BLaER1 treated with 17β-estradiol and CSF1 and Interleukin-3, amounts not matched to agents 10 nM and 100 nM (cell line): ENCODE measurements at regions not wholly inside any gene's neighbourhood (a gene's known extent, or its start where the extent isn't known, plus 50 kb on each side); places are given as distances from the start of the nearest gene placed in this dataset.
A peak's percentile ranks its signal among the peaks of the same experiment; 100 is the strongest.

Experiments used
- H3K27ac ChIP-seq, 11 experiments: shearing (Covaris generic); formaldehyde crosslinking; 2 replicates each; pipeline ENCODE4 v1.8.1; 2022
- H3K27me3 ChIP-seq, 11 experiments: shearing (Covaris generic); formaldehyde crosslinking; 2 replicates each; pipeline ENCODE4 v1.8.1; 2022
- H3K36me3 ChIP-seq, 11 experiments: shearing (Covaris generic); formaldehyde crosslinking; 2 replicates each; pipeline ENCODE4 v1.8.1; 2022
- H3K4me1 ChIP-seq, 10 experiments: shearing (Covaris generic); formaldehyde crosslinking; 2 replicates each; pipeline ENCODE4 v1.8.1; 2022
- H3K4me2 ChIP-seq, 11 experiments: shearing (Covaris generic); formaldehyde crosslinking; 2 replicates each; pipeline ENCODE4 v1.8.1; 2022
- H3K4me3 ChIP-seq, 10 experiments: shearing (Covaris generic); formaldehyde crosslinking; 2 replicates each; pipeline ENCODE4 v1.8.1; 2022
- H3K9ac ChIP-seq, 11 experiments: shearing (Covaris generic); formaldehyde crosslinking; 2 replicates each; pipeline ENCODE4 v1.8.1; 2022
- H3K9me3 ChIP-seq, 11 experiments: shearing (Covaris generic); formaldehyde crosslinking; replicated peaks in 1 of 11; 2 replicates each; pipeline ENCODE4 v1.8.1; 2022
- H4K20me1 ChIP-seq, 11 experiments: shearing (Covaris generic); formaldehyde crosslinking; 2 replicates each; pipeline ENCODE4 v1.8.1; 2022
- Cebpa-rat ChIP-seq, 11 experiments: shearing (Covaris generic); IDR thresholded peaks; 2 replicates each; pipeline ENCODE4 v1.8.1; 2022

GRCh38 chr3:127037971-127038446 is 55.1 kb downstream of the PLXNA1 start:
- Histone ChIP-seq H3K4me3 (no peak overlapping the region), H3K27ac (no peak overlapping the region), H3K9ac (no peak overlapping the region), H3K4me1 (peaks cover 9 to 18% (median 14%) of the 10 kb centered on the region in 10 experiments; a peak in 18 of 20 replicates), H4K20me1 (peaks cover 0 to 83% (median 7%) of the 10 kb centered on the region in 11 experiments; a peak in 10 of 22 replicates), H3K36me3 (peaks cover 0 to 17% (median 0%) of the 10 kb centered on the region in 11 experiments; a peak in 2 of 22 replicates), H3K4me2 (peak overlapping the region in 2 of 11 experiments; percentile 10 to 28; a peak in 1 of 22 replicates), H3K9me3 (no peaks in the 10 kb centered on the region), H3K27me3 (peaks cover 0 to 17% (median 0%) of the 10 kb centered on the region in 11 experiments; a peak in 3 of 22 replicates)
- TF ChIP-seq Cebpa-rat (IDR thresholded peaks at IDR 0.05) = no peak

DNA sequence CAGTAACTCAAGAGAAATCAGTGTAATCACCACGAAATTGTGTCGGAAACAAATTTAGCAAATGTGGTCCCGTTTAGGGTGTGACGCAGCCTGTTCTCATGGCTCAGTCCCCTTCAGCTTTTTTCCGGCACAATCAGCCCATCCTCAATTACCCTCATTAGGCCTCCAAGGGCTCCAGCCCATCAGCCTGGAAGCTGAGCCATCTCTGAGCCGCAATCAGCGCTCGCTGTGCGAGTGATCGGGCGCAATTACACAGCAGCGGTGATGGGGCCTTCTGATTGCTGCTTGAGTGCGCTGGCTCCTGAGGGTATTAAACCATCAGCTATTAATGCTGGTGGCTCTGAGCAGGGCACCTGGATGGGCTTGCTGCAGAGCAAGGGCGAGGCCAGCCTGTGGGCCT is 55.6 kb downstream of the PLXNA1 start:
- Histone ChIP-seq H3K27me3 (peaks cover 0 to 20% (median 0%) of the 10 kb centered on the region in 11 experiments; a peak in 3 of 22 replicates), H3K9ac (no peak overlapping the region), H3K4me3 (no peak overlapping the region)

DNA sequence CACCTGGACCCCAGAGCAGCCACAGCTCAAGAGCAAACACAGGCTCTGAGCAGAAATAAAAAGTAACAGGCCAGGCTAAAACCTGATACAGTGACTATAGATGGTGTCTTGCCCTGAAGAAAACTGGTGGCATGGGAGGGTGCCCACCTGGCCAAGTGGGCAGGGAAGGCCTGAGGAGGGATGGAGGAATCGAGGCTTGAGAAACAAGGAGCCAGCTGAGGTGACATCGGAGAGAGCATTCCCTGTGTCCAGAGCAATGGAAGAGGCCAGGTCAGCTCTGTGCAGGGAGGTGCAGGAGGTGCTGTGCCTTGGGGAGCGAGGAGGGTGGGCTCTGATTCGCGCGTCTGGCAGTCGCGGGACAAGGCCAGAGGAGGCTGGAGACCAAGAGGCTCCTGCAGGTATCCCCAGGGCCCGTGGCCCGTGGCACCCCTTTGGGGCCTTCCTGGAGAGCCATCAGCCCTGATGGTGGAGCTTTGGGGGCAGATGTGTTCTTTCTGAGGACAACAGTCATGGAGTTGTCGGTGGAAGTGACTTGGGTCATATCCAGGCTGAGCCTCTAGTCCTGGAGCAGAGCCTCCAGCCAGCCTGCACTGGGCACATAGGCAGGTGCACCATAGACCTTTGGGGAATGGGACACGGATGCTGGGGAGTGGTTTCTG is 56.1 kb downstream of the PLXNA1 start:
- Histone ChIP-seq H3K36me3 (peaks cover 0 to 7% (median 0%) of the 10 kb centered on the region in 11 experiments; a peak in 2 of 22 replicates), H3K4me2 (no peak overlapping the region), H3K27me3 (peaks cover 0 to 21% (median 0%) of the 10 kb centered on the region in 11 experiments; a peak in 3 of 22 replicates), H3K4me3 (no peak overlapping the region), H3K9ac (no peak overlapping the region), H4K20me1 (peaks cover 0 to 73% (median 7%) of the 10 kb centered on the region in 11 experiments; a peak in 11 of 22 replicates), H3K27ac (no peak overlapping the region), H3K9me3 (no peaks in the 10 kb centered on the region), H3K4me1 (peaks cover 9 to 15% (median 13%) of the 10 kb centered on the region in 10 experiments; a peak in 18 of 20 replicates)
- TF ChIP-seq Cebpa-rat (IDR thresholded peaks at IDR 0.05) = no peak

More for the DNA sequence above, 55.6 kb downstream of the PLXNA1 start:
- peaks cover 0 to 79% (median 7%) of the 10 kb centered on the region in 11 experiments; a peak in 10 of 22 replicates for H4K20me1 ChIP-seq
- peaks cover 9 to 15% (median 13%) of the 10 kb centered on the region in 10 experiments; a peak in 18 of 20 replicates for H3K4me1 ChIP-seq
- peaks cover 0 to 13% (median 0%) of the 10 kb centered on the region in 11 experiments; a peak in 2 of 22 replicates for H3K36me3 ChIP-seq
- H3K4me2 ChIP-seq = no peak overlapping the region
- H3K27ac ChIP-seq = no peak overlapping the region
- no peak for TF ChIP-seq Cebpa-rat (IDR thresholded peaks at IDR 0.05)
- no peaks in the 10 kb centered on the region for H3K9me3 ChIP-seq

DNA sequence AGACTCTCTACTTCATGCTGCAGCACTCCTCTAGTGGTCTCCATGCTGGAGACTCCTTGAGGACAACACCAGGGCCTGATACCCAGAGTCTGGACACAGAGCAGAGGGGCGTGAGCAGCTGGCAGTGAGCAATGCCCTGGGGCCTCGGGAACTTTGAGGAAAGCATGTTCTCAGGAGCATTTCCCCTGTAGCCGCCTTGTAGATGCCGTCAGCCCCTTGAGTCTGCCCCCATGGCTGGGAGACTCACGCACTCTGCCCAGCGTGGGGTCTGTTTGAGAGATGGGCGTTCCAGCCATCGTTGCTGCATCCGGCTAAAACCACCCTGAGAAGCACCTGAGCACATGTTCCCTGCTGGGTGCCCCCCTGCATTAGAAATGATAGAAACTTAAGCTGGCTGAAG is 56.8 kb downstream of the PLXNA1 start:
- Histone ChIP-seq H4K20me1 (peaks cover 0 to 67% (median 1%) of the 10 kb centered on the region in 11 experiments; a peak in 11 of 22 replicates), H3K9me3 (no peaks in the 10 kb centered on the region), H3K27me3 (peaks cover 0 to 21% (median 0%) of the 10 kb centered on the region in 11 experiments; a peak in 3 of 22 replicates), H3K4me3 (no peak overlapping the region), H3K36me3 (peaks cover 0 to under 1% (median 0%) of the 10 kb centered on the region in 11 experiments; a peak in 1 of 22 replicates), H3K4me1 (peaks cover 9 to 15% (median 13%) of the 10 kb centered on the region in 10 experiments; a peak in 18 of 20 replicates), H3K27ac (no peak overlapping the region), H3K4me2 (no peak overlapping the region), H3K9ac (no peak overlapping the region)
- no peak for TF ChIP-seq Cebpa-rat (IDR thresholded peaks at IDR 0.05)

GRCh38 chr3:127040216-127040615 is 57.3 kb downstream of the PLXNA1 start:
- no peak overlapping the region for H3K27ac ChIP-seq

GRCh38 chr3:127041264-127041820 is 58.4 kb downstream of the PLXNA1 start:
- H3K27ac ChIP-seq = no peak overlapping the region
- H4K20me1 ChIP-seq = peaks cover 0 to 51% (median 0%) of the 10 kb centered on the region in 11 experiments; a peak in 10 of 22 replicates
- H3K9me3 ChIP-seq = no peaks in the 10 kb centered on the region
- no peak overlapping the region for H3K4me3 ChIP-seq
- H3K4me2 ChIP-seq = peak overlapping the region in 7 of 11 experiments; percentile 3 to 50 (median 20); a peak in 10 of 22 replicates
- peaks cover 0 to 15% (median 9%) of the 10 kb centered on the region in 10 experiments; a peak in 16 of 20 replicates for H3K4me1 ChIP-seq
- no peak overlapping the region for H3K9ac ChIP-seq
- no peak for TF ChIP-seq Cebpa-rat (IDR thresholded peaks at IDR 0.05)
- H3K27me3 ChIP-seq = peaks cover 0 to 21% (median 0%) of the 10 kb centered on the region in 11 experiments; a peak in 3 of 22 replicates
- H3K36me3 ChIP-seq = no peaks in the 10 kb centered on the region

More at GRCh38 chr3:127040216-127040615, 57.3 kb downstream of the PLXNA1 start:
- Histone ChIP-seq H3K4me3 (no peak overlapping the region), H3K36me3 (no peaks in the 10 kb centered on the region), H4K20me1 (peaks cover 0 to 62% (median 0%) of the 10 kb centered on the region in 11 experiments; a peak in 11 of 22 replicates), H3K4me2 (peak overlapping the region in 3 of 11 experiments; percentile 10 to 42 (median 20); a peak in 1 of 22 replicates), H3K9ac (no peak overlapping the region), H3K27me3 (peaks cover 0 to 21% (median 0%) of the 10 kb centered on the region in 11 experiments; a peak in 3 of 22 replicates), H3K4me1 (peaks cover 9 to 15% (median 11%) of the 10 kb centered on the region in 10 experiments; a peak in 18 of 20 replicates), H3K9me3 (no peaks in the 10 kb centered on the region)
- no peak for TF ChIP-seq Cebpa-rat (IDR thresholded peaks at IDR 0.05)

DNA sequence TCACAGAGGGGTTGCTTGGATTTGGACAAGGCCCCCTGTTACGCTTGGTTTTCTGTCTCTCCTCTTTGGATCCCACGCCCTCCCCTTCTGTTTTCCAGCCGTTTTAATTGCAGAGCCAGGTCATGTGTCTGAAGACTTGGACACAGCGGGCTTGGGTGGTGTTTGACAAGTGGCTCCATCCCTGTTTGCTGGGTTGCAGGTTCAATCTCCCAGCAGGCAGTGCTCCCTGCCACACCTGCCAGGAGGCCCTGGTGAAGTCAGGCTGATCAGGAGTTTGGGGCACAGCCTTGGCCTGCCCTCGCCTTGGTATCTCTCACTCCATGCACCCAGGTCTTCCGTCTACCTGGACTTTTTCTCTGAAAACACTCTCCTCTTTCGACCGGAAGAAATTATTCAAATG is 59.0 kb downstream of the PLXNA1 start:
- H3K9ac ChIP-seq = no peak overlapping the region
- H3K27me3 ChIP-seq = peaks cover 0 to 21% (median 0%) of the 10 kb centered on the region in 11 experiments; a peak in 3 of 22 replicates
- H3K9me3 ChIP-seq = no peaks in the 10 kb centered on the region

DNA sequence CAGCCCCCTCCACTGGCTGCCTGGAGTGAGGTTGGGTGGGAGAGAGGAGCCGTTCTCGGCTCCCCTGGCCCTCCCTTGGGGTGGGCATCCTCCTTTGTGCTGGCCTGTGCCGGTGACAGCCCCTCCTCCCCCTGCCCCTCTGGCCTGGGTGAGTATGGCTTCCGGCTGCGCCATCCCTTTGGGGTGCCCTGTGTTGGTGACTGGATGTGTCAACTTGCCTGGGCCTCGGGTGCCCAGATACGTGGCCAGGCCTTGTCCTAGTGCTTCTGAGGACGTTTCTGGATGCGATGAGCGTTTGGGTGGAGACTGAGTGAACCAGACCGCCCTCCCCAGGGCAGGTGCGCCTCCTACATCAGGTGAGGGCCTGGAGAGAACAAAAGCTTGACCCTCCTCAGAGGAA is 59.7 kb downstream of the PLXNA1 start:
- H3K9ac ChIP-seq = no peak overlapping the region
- H3K9me3 ChIP-seq = no peaks in the 10 kb centered on the region
- no peak overlapping the region for H3K4me3 ChIP-seq
- H3K27ac ChIP-seq = no peak overlapping the region
- peaks cover 0 to 39% (median 0%) of the 10 kb centered on the region in 11 experiments; a peak in 9 of 22 replicates for H4K20me1 ChIP-seq
- H3K4me1 ChIP-seq = peaks cover 0 to 15% (median 9%) of the 10 kb centered on the region in 10 experiments; a peak in 13 of 20 replicates
- peaks cover 0 to 21% (median 0%) of the 10 kb centered on the region in 11 experiments; a peak in 3 of 22 replicates for H3K27me3 ChIP-seq
- H3K36me3 ChIP-seq = no peaks in the 10 kb centered on the region
- no peak for TF ChIP-seq Cebpa-rat (IDR thresholded peaks at IDR 0.05)
- no peak overlapping the region for H3K4me2 ChIP-seq

More for the DNA sequence above, 59.0 kb downstream of the PLXNA1 start:
- Histone ChIP-seq H3K4me1 (peaks cover 0 to 15% (median 9%) of the 10 kb centered on the region in 10 experiments; a peak in 13 of 20 replicates), H3K4me2 (no peak overlapping the region), H3K36me3 (no peaks in the 10 kb centered on the region), H4K20me1 (peaks cover 0 to 46% (median 0%) of the 10 kb centered on the region in 11 experiments; a peak in 10 of 22 replicates), H3K4me3 (no peak overlapping the region), H3K27ac (no peak overlapping the region)
- TF ChIP-seq Cebpa-rat (IDR thresholded peaks at IDR 0.05) = no peak
